ENCODE measurements at regions not wholly inside any gene's neighbourhood (a gene's known extent, or its start where the extent isn't known, plus 50 kb on each side); places are given as distances from the start of the nearest gene placed in this dataset.
"Not testable (repeated sequence)": the region's sequence is repeated elsewhere in the genome, so short reads cannot be mapped to it uniquely, and the experiment has no call there.

GRCh38 chr2:234898534-234899053 is 53.2 kb upstream of the SH3BP4 start:
- Histone ChIP-seq H3K27me3 (no peaks in the 10 kb centered on the region), H3K4me3 (no peak overlapping the region), H3K27ac (no peak overlapping the region), H3K4me1 (no peaks in the 10 kb centered on the region), H3K9me3 (no peaks in the 10 kb centered on the region), H3K36me3 (no peaks in the 10 kb centered on the region)
- DNase-seq (ENCODE audit: low spot score in 2 of 2), result no peak
- WGBS, result 95% methylated on average over 3 of the region's 3 CpGs
- TF ChIP-seq POLR2A (IDR thresholded peaks at IDR 0.05), result no peak

GRCh38 chr2:234888442-234888841 is 63.4 kb upstream of the SH3BP4 start:
- DNase-seq (ENCODE audit: low spot score in 2 of 2); H3K4me1 ChIP-seq; H3K4me3 ChIP-seq; H3K27ac ChIP-seq; H3K36me3 ChIP-seq; H3K27me3 ChIP-seq; H3K9me3 ChIP-seq: not testable (repeated sequence)
- WGBS, result 27% methylated on average over 28 of the region's 34 CpGs

GRCh38 chr2:234887195-234887594 is 64.6 kb upstream of the SH3BP4 start:
- no peak for TF ChIP-seq EP300 (IDR thresholded peaks at IDR 0.05)
- no peak for TF ChIP-seq CTCF (IDR thresholded peaks at IDR 0.05)
- no peak for DNase-seq (ENCODE audit: low spot score in 2 of 2)
- H3K4me3 ChIP-seq, result no peak overlapping the region
- 82% methylated on average over 3 of the region's 3 CpGs for WGBS
- H3K9me3 ChIP-seq, result no peaks in the 10 kb centered on the region
- no peak overlapping the region for H3K27ac ChIP-seq
- no peaks in the 10 kb centered on the region for H3K27me3 ChIP-seq
- H3K4me1 ChIP-seq, result peaks cover 1% of the 10 kb centered on the region
- H3K36me3 ChIP-seq, result no peaks in the 10 kb centered on the region

GRCh38 chr2:234885886-234886285 is 65.9 kb upstream of the SH3BP4 start:
- Histone ChIP-seq H3K27ac (no peak overlapping the region), H3K9me3 (no peaks in the 10 kb centered on the region), H3K36me3 (no peaks in the 10 kb centered on the region), H3K27me3 (no peaks in the 10 kb centered on the region), H3K4me1 (peaks cover 13% of the 10 kb centered on the region), H3K4me3 (no peak overlapping the region)
- no peak for TF ChIP-seq POLR2AphosphoS5 (IDR thresholded peaks at IDR 0.05)
- 75% methylated on average over 6 of the region's 6 CpGs for WGBS
- DNase-seq (ENCODE audit: low spot score in 2 of 2), result no peak

GRCh38 chr2:234885118-234885517 is 66.7 kb upstream of the SH3BP4 start:
- no peak for DNase-seq (ENCODE audit: low spot score in 2 of 2)
- Histone ChIP-seq H3K4me1 (peaks cover 17% of the 10 kb centered on the region), H3K36me3 (no peaks in the 10 kb centered on the region), H3K27me3 (no peaks in the 10 kb centered on the region), H3K9me3 (no peaks in the 10 kb centered on the region), H3K4me3 (no peak overlapping the region), H3K27ac (no peak overlapping the region)
- TF ChIP-seq CTCF (IDR thresholded peaks at IDR 0.05), result no peak
- no peak for TF ChIP-seq POLR2A (IDR thresholded peaks at IDR 0.05)
- TF ChIP-seq EP300 (IDR thresholded peaks at IDR 0.05), result no peak
- no peak for TF ChIP-seq POLR2AphosphoS5 (IDR thresholded peaks at IDR 0.05)
- 92% methylated on average over 7 of the region's 7 CpGs for WGBS

- WGBS, result 90% methylated on average over 7 of the region's 7 CpGs
- TF ChIP-seq CTCF (IDR thresholded peaks at IDR 0.05) (no peak), POLR2AphosphoS5 (IDR thresholded peaks at IDR 0.05) (no peak), EP300 (IDR thresholded peaks at IDR 0.05) (no peak), POLR2A (IDR thresholded peaks at IDR 0.05) (no peak)
- Histone ChIP-seq H3K9me3 (no peaks in the 10 kb centered on the region), H3K4me3 (no peak overlapping the region), H3K27me3 (no peaks in the 10 kb centered on the region), H3K27ac (no peak overlapping the region), H3K36me3 (no peaks in the 10 kb centered on the region), H3K4me1 (peaks cover 17% of the 10 kb centered on the region)
- no peak for DNase-seq (ENCODE audit: low spot score in 2 of 2)
Measured at GRCh38 chr2:234884591-234884990, 67.2 kb upstream of the SH3BP4 start.

Measured in suprapubic skin (tissue), 4 donors.